ENCODE measurements at regions not wholly inside any gene's neighbourhood (a gene's known extent, or its start where the extent isn't known, plus 50 kb on each side); places are given as distances from the start of the nearest gene placed in this dataset.
"Not testable (repeated sequence)": the region's sequence is repeated elsewhere in the genome, so short reads cannot be mapped to it uniquely, and the experiment has no call there.

DNA sequence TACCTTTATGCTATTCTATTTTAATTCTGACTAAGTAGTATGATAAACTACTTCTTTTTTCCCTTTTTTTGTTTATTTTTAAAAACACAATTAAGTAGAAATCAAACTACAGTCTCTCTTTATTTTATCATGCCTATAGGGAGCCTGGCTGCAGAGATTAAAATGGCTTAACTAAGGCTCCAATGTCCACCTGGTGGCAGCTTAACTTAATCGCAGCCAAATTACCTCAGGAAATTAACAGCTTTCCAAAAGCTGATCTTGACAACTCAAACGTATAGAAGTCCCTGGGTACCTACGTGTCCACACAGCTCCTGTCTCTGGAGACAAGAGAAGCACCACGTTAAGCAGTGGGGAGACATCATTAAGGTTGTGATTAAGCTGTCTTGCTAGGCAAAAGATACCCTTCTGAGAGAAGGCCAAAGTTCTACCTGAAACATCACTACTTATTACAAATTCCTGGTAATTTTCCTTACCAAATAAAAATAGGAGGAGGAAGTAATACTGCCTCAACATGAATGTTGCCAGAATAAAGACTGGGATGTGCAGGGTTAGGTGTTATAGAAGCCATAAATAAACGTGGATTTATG lies 63.2 kb upstream of the SNX19 start:
- no peak for DNase-seq (ENCODE audit: low read depth in 2 of 2)

DNA sequence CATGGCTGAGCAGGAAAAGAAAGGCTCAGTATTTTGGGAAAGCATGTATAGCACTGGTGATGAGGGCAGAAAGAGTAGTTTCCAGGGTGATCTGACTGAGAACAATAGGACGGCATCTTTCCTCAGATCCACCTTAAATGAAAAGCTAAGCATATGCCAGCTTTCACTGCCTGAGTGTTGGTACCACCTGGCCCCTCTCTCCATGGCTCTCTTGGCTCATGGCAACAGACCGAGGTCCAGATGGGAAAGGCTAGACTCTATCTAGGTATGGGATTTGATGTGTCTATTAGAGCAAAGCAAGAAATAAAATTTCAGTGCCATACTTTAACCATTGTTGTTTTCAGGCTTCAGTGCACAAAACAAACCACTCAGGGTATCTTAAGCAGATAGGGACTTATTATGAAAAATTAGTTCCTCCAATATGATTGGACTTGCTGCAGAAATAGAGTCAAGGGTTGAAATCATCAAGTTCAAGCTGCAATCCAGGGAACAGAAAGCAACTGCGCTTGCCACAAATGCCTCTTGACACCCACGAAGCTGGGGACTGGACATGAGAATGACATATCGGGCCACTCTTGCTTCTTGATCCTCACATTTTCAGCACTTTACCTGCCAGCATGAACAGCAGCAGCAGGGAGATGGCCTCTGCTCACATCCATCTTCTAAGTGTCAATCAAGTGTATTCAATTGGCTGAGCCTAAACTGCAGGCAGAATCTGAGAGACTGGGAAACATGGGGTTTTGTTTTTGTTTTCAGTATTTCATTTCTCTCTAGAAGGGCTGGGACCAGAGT lies 64.0 kb upstream of the SNX19 start:
- no peak for DNase-seq (ENCODE audit: low read depth in 2 of 2)

DNA sequence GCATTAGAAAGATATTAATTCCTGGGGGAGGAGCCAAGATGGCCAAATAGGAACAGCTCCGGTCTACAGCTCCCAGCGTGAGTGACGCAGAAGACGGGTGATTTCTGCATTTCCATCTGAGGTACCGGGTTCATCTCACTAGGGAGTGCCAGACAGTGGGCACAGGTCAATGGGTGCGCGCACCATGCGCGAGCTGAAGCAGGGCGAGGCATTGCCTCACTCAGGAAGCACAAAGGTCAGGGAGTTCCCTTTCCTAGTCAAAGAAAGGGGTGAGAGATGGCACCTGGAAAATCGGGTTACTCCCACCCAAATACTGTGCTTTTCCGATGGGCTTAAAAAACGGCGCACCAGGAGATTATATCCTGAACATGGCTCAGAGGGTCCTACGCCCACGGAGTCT lies 68.0 kb upstream of the SNX19 start:
- DNase-seq (ENCODE audit: low read depth in 2 of 2): not testable (repeated sequence)

DNA sequence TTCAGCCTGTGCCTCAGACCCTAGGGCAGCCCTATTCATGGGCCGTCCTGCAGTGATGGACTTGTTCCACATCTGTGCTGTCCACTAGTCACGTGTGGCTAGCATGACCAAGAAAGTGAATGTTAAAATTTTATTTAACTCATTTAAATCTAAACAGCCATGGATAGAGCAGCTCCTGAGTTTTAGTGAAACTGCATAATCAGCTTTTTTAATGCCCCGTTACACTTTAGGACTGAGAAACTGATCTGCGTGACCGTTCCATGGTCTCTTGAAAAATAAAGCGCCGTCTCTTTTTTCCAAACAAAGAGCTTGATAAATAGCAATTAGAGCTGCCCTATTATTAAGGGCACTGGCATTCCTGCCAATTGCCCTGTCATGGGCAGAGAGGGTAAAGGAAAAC lies 76.5 kb upstream of the SNX19 start:
- no peak for DNase-seq (ENCODE audit: low read depth in 2 of 2)

DNA sequence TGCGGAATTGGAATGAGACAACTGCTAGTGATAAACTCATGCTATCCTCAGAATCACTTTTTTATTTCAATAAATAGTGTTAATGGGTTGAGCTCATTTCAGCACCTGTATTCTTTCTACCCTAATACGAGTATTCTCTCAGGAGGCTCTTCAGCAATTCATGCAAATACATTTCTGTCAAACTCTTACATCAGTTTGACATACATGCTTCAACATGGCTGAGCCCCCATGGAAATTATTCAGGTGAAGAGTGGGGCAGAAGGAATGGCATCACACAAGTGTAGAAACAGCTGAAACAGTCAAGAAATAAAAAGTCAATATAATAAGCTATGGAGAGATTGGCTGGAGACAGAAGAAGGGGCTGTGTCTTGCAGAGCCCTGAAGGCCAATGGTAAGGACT lies 77.8 kb upstream of the SNX19 start:
- no peak for DNase-seq (ENCODE audit: low read depth in 2 of 2)

DNA sequence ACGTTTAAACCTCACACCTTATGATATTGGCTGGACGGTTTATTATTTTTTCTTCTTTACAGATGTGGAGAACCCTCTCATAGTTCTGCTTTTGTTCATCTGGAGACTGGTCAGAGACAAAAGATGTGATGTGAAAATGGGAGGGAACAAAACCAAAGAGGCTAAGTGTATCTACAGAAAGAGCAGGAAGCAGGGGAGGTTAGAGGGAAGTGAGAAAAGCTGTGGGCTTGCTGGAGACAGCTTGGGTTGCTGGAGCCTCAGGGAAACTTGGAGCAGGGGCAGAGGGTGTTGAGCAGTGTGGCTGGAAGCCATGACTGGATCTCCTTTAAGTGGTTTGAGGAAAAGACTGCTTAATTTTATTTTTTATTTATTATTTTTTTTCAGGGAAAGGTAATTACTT lies 79.0 kb upstream of the SNX19 start:
- no peak for DNase-seq (ENCODE audit: low read depth in 2 of 2)

DNA sequence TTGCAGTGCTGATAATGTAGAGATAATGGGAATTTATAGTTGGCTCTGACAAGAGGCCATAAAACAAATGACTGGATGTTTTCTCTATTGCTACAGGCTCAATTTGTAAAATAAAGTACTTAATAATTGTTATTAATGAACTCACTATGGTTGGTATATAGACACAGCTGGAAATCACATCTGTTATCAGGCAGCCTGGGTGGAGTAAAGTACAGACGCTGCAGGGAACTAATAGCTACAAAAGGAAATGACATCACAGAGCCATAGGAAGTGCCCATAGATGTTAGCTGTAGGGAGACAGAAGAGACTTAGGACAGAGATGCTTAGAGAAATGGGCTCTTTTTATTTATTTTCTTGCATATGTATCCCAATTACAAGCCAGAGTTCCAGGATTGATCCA lies 81.0 kb upstream of the SNX19 start:
- no peak for DNase-seq (ENCODE audit: low read depth in 2 of 2)

DNA sequence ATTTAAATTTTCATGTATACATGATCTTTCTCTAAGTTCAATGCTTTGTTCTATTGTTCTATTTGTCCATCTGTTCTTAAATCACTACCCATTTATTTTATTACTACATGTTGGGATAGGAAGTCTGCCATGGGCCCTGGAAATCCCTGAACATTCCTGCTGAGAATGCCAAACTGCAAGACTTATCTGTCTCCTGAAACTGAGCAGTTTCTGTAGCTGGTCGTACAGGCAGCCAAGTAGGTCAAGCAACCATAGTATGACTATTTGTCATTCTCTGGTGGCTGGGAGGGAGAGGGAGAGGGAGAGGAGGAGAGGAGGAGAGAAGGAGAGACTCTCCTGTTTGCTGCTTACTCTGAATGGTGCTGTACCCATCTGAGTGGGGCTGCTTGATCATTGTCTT lies 82.8 kb upstream of the SNX19 start:
- no peak for DNase-seq (ENCODE audit: low read depth in 2 of 2)

DNA sequence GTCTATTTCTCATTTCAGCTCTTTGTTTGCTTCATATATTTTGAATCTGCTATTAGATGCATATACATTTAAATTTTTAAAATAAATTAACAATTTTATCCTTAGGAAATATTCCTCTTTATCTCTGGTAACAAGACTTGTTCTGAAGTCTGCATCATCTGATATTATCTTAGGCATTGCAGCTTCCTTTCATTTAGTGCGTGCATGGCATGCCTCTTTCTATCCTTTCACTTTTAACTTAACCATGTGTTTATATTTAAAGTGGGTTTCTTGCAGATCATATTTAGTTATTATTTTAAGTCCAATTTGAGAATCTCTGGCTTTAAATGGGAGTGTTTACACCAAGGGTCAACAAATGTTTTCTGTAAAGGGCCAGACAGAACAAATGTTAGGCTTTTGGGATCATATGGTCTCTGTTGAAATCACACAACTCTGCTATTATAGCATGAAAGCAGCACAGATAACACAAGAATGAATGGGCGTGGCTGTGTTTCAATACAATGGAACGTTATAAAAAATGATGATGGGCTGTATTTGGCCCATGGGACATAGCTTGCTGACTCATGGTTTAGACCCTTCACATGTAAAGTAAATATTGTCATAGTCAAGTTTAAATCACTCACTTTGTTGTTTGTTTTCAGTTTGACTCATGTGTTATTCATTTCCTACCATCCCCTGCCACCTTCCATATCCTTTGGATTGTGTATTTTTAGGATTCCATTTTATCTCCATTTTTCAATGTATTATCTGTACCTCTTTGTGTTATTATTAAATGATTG lies 83.9 kb upstream of the SNX19 start:
- DNase-seq (ENCODE audit: low read depth in 2 of 2): no peak

DNA sequence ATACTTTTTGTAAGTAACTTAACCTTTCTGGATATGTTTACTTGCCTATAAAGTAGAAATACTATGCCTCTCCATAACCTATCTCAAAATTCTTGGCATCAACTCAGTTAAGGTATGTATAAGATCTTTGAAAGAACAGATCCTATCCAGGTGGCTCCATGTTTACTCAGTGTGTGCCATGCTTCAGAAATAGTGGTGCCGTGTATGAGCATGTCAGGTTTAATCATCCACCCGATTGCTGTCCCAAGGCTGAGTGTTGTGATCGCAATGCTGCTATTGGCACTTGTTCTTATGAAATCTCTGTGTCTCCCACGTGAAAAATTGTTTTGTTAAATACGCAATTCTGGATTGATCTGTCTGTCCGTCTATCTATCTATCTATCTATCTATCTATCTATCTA lies 85.9 kb upstream of the SNX19 start:
- no peak for DNase-seq (ENCODE audit: low read depth in 2 of 2)

DNA sequence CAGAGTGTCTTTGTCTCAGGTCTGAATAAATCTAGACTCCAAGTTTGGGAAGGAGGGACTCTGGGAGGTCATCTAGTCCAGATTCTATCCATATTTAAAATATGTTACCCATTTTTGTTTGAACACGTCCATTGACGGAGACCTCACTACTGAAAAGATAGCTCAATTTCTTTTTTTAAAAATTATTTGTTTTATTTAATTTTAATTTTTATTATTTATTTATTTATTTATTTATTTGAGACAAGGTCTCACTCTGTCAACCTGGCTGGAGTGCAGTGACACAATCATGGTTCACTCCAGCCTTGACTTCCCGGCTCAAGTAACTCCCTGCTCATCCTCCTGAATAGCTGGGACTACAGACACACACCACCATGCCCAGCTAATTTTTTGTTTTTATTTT lies 89.5 kb upstream of the SNX19 start:
- DNase-seq (ENCODE audit: low read depth in 2 of 2): no peak

DNA sequence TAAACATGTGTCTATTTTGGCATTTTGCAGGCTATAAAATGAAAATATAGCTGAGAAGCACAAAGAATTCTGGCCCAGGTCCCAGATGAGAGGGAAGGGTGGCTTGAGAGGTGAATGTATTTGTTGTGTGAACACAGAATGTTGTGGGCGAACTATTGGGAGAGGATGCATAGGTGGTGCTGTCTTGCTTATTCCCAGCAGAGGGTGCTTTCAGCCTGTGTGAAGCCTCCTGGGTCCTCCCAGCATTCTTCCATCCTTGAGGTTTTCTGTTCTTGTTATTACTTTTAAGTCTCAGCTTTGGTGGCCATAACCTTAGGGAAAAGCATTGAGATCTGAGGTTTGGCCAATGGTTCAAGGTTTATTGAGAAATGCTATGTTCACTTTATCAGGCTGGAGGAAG lies 108.7 kb upstream of the SNX19 start:
- DNase-seq (ENCODE audit: low read depth in 2 of 2): no peak

DNA sequence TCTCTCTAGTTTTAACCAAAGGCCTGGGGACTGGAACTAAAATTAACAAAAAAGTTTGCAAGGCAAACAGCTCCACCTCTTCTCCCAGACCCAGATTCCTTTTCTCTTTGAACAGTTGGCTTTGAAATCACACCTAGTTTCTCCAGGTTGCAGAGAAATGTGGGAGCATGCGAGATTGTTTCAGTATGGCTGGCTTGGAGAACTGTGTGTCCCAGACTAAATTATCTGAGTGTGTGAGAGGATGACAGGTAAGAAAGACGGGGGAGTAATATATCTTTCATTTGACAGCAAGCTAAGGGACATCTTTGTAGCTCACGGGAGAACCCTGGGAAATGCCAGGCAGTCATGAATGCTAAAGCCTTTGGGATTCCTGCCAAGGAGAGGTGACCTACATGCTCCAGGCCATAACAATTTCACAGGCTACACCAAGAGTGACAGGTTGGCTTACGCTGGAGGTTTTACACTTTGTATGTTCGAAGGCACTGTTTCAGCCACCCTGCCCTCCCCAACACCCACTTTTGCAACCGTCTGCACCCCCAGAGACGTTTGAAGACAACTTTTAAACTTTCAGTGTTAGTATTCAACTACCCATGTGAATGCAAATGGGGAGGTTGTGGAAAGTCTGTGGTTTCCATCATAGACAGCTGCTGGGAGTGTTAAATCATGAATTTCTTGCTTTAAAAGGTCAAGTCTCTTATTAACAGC lies 109.3 kb upstream of the SNX19 start:
- DNase-seq (ENCODE audit: low read depth in 2 of 2): no peak

DNA sequence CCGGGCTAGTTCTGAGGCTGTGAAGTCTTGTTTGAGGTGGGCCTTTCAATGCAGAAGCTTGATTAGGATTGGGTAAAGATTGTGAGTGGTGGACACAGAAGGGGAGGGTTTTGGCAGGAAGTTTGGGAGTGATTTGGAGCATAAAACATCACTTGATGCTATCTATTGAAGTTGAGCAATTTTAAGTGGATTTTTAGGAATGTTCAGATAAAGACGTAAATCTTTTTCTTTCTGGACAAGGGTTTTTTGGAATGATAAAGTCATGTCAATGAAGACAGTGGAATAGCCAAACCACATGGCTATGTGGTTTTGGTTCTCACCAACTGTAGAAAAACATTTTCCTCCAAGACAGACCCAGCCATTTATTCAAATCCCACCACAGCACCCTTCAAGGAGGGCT lies 111.2 kb upstream of the SNX19 start:
- DNase-seq (ENCODE audit: low read depth in 2 of 2): no peak

DNA sequence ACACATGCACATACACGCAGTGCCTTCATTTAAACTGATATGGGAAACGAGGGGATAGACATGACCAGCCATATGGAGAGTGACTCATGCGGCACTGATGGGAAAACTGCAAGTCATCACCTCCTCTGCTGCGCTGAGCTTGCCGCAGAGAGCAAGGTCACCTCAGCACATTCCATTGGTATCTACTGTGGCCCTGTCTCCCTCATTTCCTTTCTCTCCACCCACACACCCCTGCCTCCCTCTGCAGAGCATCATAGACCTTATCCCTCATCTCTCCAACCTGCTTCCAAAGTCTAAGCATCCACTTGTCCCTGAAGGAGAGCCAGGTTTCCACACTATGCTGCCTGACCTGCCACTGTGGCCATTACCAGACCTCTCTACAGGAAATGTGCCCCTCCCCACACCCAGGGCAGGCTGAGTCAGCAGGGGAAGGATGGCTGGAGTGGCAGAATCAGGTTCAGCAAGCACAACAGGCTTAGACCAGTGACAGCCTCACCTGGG lies 116.9 kb upstream of the SNX19 start:
- no peak for DNase-seq (ENCODE audit: low read depth in 2 of 2)

DNA sequence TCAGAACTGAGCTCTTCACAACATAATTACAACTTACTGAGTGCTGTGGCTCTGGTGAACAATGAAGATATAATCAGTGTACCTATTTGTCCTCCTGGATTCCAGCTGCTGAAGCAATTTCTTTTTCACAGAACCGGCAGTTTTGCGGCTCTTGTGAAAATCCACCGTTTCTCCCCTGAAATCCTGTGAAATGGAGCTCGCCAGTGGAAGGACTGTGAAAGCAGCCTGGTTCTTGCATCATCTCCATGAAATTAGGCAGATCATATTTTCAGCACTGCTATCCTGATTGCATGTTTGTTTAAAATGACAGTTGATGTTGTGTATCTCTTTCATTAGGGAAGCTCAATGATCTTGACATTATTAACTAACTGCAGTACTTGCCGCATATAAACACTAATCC lies 120.2 kb upstream of the SNX19 start:
- DNase-seq (ENCODE audit: low read depth in 2 of 2): no peak

DNA sequence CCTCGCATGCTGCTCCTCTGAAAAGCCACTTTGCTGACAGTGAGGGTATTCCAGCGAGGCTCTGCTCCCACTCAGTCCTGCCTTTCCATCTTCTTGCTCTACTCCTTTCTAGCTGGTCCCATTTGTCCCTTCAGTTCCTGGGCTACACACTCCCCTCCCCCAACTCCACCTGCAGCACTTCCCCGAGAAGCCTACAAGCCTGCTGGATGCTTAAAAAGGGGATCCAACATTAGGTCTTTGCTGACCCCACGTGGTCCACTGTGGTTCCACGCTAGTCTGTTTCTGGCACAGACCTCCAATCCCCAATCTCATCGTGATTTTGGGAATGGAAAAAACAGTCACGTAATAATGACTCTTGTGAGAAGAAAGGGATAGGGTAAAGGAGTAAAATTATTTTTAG lies 121.6 kb upstream of the SNX19 start:
- no peak for DNase-seq (ENCODE audit: low read depth in 2 of 2)

DNA sequence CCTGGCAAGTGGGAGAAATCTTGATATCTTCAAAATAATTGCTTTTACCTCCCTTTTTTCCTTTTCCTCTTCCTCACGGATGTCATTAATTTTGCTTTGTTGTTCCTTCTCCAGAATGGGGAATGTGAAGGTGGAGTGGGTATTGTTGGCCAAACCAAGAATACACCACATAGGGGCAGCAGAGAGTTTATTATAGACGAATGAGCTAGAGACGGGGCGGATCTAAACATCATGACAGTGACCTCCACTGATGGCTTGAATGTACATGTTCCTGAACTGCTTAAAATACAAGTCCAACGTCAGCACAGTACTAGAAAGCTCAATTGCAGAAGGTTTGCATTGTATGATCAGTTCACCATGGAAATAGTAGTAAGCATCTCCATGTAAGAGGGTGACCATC lies 122.3 kb upstream of the SNX19 start:
- DNase-seq (ENCODE audit: low read depth in 2 of 2): no peak

DNA sequence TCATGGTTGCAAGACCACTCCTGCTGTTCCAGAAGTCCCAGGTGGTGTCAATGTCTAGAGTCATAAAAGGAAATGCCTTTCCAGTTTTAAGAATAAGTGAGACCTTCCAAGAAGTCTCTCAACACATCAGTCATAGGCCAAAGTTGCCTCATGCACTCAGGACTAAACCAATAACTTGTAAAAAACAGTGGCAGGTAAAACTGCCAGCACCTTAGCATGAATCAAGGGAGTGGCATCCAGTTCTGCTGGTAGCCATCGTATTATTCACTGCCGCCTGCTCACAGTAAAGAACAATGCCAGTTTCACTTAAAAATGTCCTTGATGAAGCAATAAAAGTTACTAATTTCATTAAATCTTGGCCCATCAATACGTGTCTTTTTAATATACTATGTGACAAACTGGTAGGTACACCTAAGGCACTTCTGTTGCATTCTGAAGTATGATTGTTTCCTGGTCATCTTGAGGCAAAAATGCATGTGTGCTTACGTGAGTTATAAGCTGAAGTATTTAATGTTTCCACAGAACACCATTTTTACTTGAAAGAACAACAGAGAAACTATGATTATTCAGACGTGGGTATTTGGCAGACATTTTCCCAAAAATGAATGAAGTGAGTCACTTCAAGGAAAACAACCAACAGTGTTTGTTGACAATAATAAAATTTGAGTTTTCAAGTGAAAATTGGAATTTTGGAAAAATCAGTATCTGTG lies 125.2 kb upstream of the SNX19 start:
- no peak for DNase-seq (ENCODE audit: low read depth in 2 of 2)

DNA sequence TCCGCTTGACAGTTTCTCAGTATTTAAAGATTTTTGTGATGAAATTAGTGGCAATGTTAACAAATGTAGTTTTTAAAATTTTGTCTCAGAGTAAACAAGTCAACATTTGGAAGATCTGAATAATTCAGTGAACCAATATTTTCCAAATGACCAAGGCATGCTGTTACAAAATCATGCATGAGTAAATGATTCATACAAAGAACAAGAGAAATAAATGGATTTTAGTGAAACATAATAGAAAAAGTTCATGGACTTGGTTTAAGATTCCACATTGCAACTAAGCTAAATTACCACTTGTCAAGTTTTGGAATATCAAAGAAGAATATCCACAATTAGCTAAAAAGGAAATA lies 125.7 kb upstream of the SNX19 start:
- DNase-seq (ENCODE audit: low read depth in 2 of 2): no peak

DNA sequence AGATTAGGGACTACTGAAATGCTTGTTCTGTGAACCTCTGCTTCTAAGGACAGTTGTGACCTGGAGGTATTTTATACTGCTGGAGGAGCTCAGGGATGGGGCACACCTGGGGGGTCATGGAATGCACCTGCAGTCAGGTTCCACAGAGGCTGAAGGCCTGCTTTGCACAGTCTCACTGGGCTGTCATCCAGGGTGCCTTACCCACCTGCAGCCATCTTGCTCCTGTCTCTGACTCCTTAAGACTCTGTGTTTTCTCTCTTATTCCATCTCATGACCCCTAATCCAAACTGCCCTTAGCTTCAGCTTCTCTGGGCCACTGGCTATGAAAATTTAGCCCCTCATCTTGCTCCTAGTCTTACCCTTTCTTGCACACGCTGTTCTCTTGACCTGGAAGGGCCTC lies 127.0 kb upstream of the SNX19 start:
- no peak for DNase-seq (ENCODE audit: low read depth in 2 of 2)

DNA sequence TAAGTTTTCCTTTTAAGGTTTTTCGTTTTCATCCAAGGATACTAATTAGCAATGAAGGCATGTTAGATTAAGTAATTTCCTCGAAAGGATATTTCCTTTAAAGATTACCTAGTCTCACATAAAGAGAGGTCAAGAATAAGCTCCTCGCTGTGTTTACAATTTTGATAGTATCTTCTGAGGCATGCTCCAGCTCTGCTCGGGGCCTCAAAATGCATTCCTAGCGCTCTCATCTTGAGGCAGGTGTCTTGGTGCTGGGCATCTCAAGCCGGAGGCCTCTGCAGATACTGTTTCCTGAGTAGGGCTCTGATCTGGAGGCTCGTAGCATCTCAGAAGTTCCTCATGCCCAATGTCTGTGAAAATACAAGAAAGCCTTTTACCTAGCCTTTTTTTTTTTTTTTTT lies 128.6 kb upstream of the SNX19 start:
- DNase-seq (ENCODE audit: low read depth in 2 of 2): no peak
